ENCODE measurements at regions not wholly inside any gene's neighbourhood (a gene's known extent, or its start where the extent isn't known, plus 50 kb on each side); places are given as distances from the start of the nearest gene placed in this dataset.

DNA sequence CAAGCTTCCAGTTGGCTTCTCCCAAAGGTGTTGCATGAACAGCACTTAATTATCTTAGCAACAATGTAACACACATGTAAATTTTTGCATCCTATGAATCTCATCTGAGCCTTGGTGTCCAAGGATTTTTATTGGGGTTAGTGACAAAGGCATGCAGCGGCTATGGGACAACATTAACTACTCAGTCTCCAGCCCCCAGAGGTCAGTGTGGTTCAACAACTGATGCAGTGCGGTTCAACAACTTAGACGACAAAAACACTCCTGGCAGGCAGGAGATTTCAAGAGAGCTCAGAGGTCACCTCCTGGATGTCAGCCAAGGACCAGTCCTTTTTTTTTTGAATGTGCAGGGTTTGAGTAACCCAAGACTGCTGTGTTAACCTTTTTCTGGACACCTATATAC lies 77.5 kb upstream of the HMCN1 start:
- no peak for TF ChIP-seq POLR2A (IDR thresholded peaks at IDR 0.05)
- TF ChIP-seq, protein P1, sequence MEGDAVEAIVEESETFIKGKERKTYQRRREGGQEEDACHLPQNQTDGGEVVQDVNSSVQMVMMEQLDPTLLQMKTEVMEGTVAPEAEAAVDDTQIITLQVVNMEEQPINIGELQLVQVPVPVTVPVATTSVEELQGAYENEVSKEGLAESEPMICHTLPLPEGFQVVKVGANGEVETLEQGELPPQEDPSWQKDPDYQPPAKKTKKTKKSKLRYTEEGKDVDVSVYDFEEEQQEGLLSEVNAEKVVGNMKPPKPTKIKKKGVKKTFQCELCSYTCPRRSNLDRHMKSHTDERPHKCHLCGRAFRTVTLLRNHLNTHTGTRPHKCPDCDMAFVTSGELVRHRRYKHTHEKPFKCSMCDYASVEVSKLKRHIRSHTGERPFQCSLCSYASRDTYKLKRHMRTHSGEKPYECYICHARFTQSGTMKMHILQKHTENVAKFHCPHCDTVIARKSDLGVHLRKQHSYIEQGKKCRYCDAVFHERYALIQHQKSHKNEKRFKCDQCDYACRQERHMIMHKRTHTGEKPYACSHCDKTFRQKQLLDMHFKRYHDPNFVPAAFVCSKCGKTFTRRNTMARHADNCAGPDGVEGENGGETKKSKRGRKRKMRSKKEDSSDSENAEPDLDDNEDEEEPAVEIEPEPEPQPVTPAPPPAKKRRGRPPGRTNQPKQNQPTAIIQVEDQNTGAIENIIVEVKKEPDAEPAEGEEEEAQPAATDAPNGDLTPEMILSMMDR (IDR thresholded peaks at IDR 0.05), result no peak
